Natural killer cell treated with Interleukin-12 subunit alpha and Interleukin-12 subunit beta and Interleukin-15 and Interleukin-18, amount 100 ng/mL, for 72 hours (primary cell): ENCODE measurements at regions not wholly inside any gene's neighbourhood (a gene's known extent, or its start where the extent isn't known, plus 50 kb on each side); places are given as distances from the start of the nearest gene placed in this dataset.

ENCODE experiments used
- ATAC-seq, 2 donors: fragments of 150-1000 bp; cut with Tn5 transposase in 1 of 2; sonication (Bioruptor Pico), chemical (Tn5 transposase) in 1 of 2; 2 replicates each; pipeline ENCODE4 v1.10.0; 2021
- DNase-seq: peaks from one replicate; pipeline ENCODE4 v3.0.0; 2022; ENCODE audit warnings: low spot score
- H3K27ac Mint-ChIP-seq, 2 donors: 1 replicate in 1 of 2; 2 replicates in 1 of 2; pipeline ENCODE4 v1.8.0; 2022; ENCODE audit warnings: mixed read lengths in 2 of 2, mild to moderate bottlenecking in 1 of 2, moderate library complexity in 1 of 2
- H3K27me3 Mint-ChIP-seq, 2 donors: 1 replicate in 1 of 2; 2 replicates in 1 of 2; pipeline ENCODE4 v1.8.0; 2022; ENCODE audit warnings: mixed read lengths in 2 of 2
- H3K36me3 Mint-ChIP-seq: one replicate; pipeline ENCODE4 v1.8.0; 2022; ENCODE audit warnings: mixed read lengths
- H3K4me1 Mint-ChIP-seq, 2 donors: 1 replicate in 1 of 2; 2 replicates in 1 of 2; pipeline ENCODE4 v1.8.0; 2022; ENCODE audit warnings: low read depth in 2 of 2, mixed read lengths in 2 of 2, mild to moderate bottlenecking in 1 of 2
- H3K4me3 Mint-ChIP-seq: one replicate; pipeline ENCODE4 v1.8.0; 2022; ENCODE audit warnings: mixed read lengths
- H3K9me3 Mint-ChIP-seq: 2 replicates; pipeline ENCODE4 v1.8.0; 2022; ENCODE audit warnings: mixed read lengths

- H3K27me3 Mint-ChIP-seq = peaks cover 28 to 65% of the 10 kb centered on the region in 2 donors
- H3K27ac Mint-ChIP-seq = no peak overlapping the region
- DNase-seq (no peak), ATAC-seq (peak in 1 of 2 donors; percentile 24)
- H3K36me3 Mint-ChIP-seq = no peaks in the 10 kb centered on the region
- H3K4me1 Mint-ChIP-seq = peaks cover 0 to 5% of the 10 kb centered on the region in 2 donors
- H3K9me3 Mint-ChIP-seq = no peaks in the 10 kb centered on the region
- no peak overlapping the region for H3K4me3 Mint-ChIP-seq
Measured at GRCh38 chr9:89896806-89897340, 292.1 kb downstream of the GADD45G start.

- no peak for DNase-seq
- H3K4me3 Mint-ChIP-seq = no peak overlapping the region
- no peak overlapping the region for H3K27ac Mint-ChIP-seq
- no peaks in the 10 kb centered on the region for H3K36me3 Mint-ChIP-seq
- ATAC-seq = no peak
- peaks cover 0 to 2% of the 10 kb centered on the region in 2 donors for H3K4me1 Mint-ChIP-seq
- H3K9me3 Mint-ChIP-seq = no peaks in the 10 kb centered on the region
- H3K27me3 Mint-ChIP-seq = peaks cover 36 to 70% of the 10 kb centered on the region in 2 donors
Measured at GRCh38 chr9:89899573-89899972, 294.8 kb downstream of the GADD45G start.

- no peak overlapping the region for H3K27ac Mint-ChIP-seq
- peaks cover 39 to 59% of the 10 kb centered on the region in 2 donors for H3K27me3 Mint-ChIP-seq
- no peaks in the 10 kb centered on the region for H3K9me3 Mint-ChIP-seq
- H3K36me3 Mint-ChIP-seq = no peaks in the 10 kb centered on the region
- ATAC-seq (no peak), DNase-seq (no peak)
- H3K4me3 Mint-ChIP-seq = no peak overlapping the region
- H3K4me1 Mint-ChIP-seq = no peaks in the 10 kb centered on the region
Measured at GRCh38 chr9:89901920-89902319, 297.1 kb downstream of the GADD45G start.

DNA sequence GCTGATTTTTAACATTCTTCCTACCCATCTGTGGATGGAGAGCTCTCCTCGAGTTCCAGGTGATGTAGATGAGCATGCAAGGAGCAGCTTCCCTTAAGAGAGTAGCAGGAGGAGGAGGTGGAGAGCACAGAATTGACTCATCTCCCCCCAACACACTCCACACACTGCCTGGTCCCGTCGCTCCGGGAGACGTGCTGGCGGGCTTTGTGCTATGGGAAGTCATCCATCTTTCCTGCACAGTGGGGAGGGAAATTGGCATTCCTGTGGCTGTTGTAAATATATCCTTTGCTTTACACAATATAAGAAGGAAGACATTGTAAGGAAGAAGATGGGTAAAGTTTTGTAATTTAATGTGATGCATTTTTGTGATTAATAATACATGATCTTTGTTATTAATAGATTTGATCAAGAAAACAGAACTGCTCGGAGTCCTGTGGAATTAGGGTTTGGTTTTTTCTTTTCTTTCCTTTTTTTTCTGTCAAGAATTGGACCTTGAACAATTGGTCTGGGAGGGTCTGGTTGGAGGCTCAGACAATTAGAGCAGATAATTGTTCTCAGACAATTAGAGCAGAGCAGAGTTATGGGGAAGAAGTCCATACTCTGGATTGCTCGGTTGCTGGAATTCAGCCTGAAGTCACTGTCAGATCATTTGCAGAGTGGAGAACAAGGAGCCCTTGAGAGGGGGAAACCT is 297.8 kb downstream of the GADD45G start:
- ATAC-seq (no peak), DNase-seq (no peak)
- no peaks in the 10 kb centered on the region for H3K4me1 Mint-ChIP-seq
- H3K27ac Mint-ChIP-seq = no peak overlapping the region
- H3K27me3 Mint-ChIP-seq = peaks cover 40 to 64% of the 10 kb centered on the region in 2 donors
- H3K36me3 Mint-ChIP-seq = no peaks in the 10 kb centered on the region
- no peaks in the 10 kb centered on the region for H3K9me3 Mint-ChIP-seq
- no peak overlapping the region for H3K4me3 Mint-ChIP-seq

DNA sequence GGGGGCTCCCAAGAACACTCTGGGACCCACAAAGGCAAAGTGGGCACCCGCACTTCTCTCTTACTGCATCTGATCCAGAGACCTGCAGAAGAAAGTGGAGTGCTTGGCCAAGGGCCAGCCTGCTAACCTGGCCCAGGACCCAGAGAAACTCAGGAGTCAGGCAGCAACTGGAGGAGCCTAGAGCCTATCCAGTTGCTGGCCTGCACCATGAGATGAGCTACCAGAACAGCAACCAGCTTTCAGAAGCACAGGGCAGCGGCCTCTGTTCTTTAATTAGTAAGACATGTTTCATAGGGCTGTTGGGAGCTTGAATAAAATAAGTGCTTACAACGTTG is 298.3 kb downstream of the GADD45G start:
- Mint-ChIP-seq H3K36me3 (no peaks in the 10 kb centered on the region), H3K4me3 (no peak overlapping the region), H3K4me1 (peaks cover 0 to 2% of the 10 kb centered on the region in 2 donors), H3K27me3 (peaks cover 42 to 67% of the 10 kb centered on the region in 2 donors), H3K9me3 (no peaks in the 10 kb centered on the region), H3K27ac (no peak overlapping the region)
- ATAC-seq (no peak), DNase-seq (no peak)

DNA sequence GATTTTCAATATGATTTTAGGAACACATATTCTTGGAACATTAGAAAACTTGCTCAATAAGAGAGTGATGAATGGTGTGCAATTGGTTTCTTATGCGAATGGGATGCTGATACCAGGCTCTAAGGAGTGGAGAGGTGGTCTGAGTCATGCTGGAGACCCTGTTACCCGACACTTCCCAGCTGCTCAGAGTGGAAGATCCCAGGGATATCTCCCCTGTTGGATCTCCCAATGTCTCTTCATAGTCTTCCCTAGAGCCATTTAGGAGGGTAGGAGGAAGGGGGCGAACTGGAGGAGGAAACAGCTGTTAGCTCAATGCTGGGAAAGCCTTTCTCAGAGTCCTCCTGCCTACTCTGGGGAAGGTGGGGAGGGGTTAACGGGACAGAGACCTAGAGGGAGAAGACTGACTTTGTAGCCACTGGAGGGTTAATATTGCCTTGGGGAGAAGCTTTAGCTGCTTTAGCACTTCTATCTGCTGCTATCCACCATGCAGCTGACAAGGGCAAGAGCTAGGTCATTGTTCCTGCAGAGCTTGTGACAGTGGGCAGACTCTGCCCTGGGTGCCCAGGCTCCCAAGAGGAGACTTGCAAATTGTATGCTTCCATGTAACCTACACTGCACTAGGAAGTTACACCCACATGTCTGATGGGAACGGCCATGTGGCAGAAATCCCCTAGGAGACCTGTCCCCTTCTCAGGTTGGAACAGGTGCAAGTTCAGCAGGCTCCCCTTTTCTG is 301.0 kb downstream of the GADD45G start:
- Mint-ChIP-seq H3K36me3 (no peaks in the 10 kb centered on the region), H3K27me3 (peaks cover 44 to 70% of the 10 kb centered on the region in 2 donors)
- no peak for ATAC-seq

GRCh38 chr9:89911721-89912604 is 307.2 kb downstream of the GADD45G start:
- Mint-ChIP-seq H3K27ac (no peak overlapping the region), H3K4me1 (peaks cover 5 to 10% of the 10 kb centered on the region in 2 donors), H3K27me3 (peaks cover 26 to 42% of the 10 kb centered on the region in 2 donors), H3K9me3 (no peaks in the 10 kb centered on the region), H3K4me3 (no peak overlapping the region), H3K36me3 (no peaks in the 10 kb centered on the region)
- peak in 1 of 2 donors; percentile 24 for ATAC-seq
- no peak for DNase-seq

More for the DNA sequence above, 301.0 kb downstream of the GADD45G start:
- Mint-ChIP-seq H3K4me3 (no peak overlapping the region), H3K9me3 (no peaks in the 10 kb centered on the region), H3K27ac (no peak overlapping the region), H3K4me1 (peaks cover 5 to 10% of the 10 kb centered on the region in 2 donors)
- DNase-seq = no peak

DNA sequence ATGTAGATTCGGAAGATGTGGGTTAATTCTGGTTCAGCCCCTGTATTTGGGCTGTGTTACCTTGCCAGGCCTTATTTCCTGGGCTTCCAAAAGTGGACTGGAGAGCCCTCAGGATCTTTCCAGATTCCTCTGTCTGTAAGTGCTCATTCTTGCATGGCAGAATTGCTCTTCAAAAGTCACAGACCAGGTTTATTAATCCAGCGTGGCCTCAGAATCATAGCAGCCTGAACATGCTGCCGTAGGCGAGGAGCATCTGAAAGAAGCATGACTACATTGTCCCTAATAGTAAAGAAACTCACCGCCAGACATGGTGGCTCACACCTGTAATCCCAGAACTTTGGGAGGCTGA is 307.8 kb downstream of the GADD45G start:
- no peak overlapping the region for H3K4me3 Mint-ChIP-seq
- H3K4me1 Mint-ChIP-seq = peaks cover 5 to 10% of the 10 kb centered on the region in 2 donors
- ATAC-seq = no peak
- no peaks in the 10 kb centered on the region for H3K36me3 Mint-ChIP-seq
- H3K9me3 Mint-ChIP-seq = no peaks in the 10 kb centered on the region
- no peak for DNase-seq
- no peak overlapping the region for H3K27ac Mint-ChIP-seq
- peaks cover 26 to 41% of the 10 kb centered on the region in 2 donors for H3K27me3 Mint-ChIP-seq

DNA sequence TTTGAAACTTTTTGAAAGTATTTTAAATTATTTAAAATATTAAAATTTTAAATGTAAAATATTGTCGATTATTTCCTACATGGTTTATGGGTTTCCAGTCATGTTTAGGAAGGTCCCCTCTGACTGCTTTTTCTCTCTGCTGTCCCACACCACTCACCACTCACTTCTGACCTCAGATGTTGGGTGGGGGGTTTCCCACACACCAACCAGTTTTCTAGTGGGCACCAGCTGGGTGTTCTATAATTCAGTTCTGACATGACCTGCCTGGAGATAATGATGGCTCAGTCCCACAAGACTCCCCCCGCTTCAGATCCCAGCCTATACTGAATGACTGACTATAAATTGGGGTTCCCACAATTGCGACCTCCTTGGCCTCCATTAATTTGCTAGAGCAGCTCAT is 310.4 kb downstream of the GADD45G start:
- no peak for ATAC-seq
- no peaks in the 10 kb centered on the region for H3K9me3 Mint-ChIP-seq
- H3K36me3 Mint-ChIP-seq = no peaks in the 10 kb centered on the region
- H3K27me3 Mint-ChIP-seq = peaks cover 23 to 42% of the 10 kb centered on the region in 2 donors
- H3K4me1 Mint-ChIP-seq = peaks cover 0 to 4% of the 10 kb centered on the region in 2 donors
- no peak overlapping the region for H3K4me3 Mint-ChIP-seq
- DNase-seq = no peak
- peak overlapping the region in 1 of 2 donors; percentile 37 for H3K27ac Mint-ChIP-seq

- DNase-seq = no peak
- H3K4me3 Mint-ChIP-seq = no peak overlapping the region
- no peaks in the 10 kb centered on the region for H3K36me3 Mint-ChIP-seq
- no peak overlapping the region for H3K27ac Mint-ChIP-seq
- peaks cover 24 to 36% of the 10 kb centered on the region in 2 donors for H3K27me3 Mint-ChIP-seq
- H3K9me3 Mint-ChIP-seq = no peaks in the 10 kb centered on the region
- ATAC-seq = no peak
- peaks cover 0 to 4% of the 10 kb centered on the region in 2 donors for H3K4me1 Mint-ChIP-seq
Measured at GRCh38 chr9:89916001-89916597, 311.3 kb downstream of the GADD45G start.

- Mint-ChIP-seq H3K27me3 (peaks cover 24 to 35% of the 10 kb centered on the region in 2 donors), H3K36me3 (no peaks in the 10 kb centered on the region), H3K9me3 (no peaks in the 10 kb centered on the region), H3K4me1 (peaks cover 0 to 4% of the 10 kb centered on the region in 2 donors), H3K4me3 (no peak overlapping the region), H3K27ac (no peak overlapping the region)
- DNase-seq (no peak), ATAC-seq (no peak)
Measured at GRCh38 chr9:89917861-89918260, 313.0 kb downstream of the GADD45G start.

DNA sequence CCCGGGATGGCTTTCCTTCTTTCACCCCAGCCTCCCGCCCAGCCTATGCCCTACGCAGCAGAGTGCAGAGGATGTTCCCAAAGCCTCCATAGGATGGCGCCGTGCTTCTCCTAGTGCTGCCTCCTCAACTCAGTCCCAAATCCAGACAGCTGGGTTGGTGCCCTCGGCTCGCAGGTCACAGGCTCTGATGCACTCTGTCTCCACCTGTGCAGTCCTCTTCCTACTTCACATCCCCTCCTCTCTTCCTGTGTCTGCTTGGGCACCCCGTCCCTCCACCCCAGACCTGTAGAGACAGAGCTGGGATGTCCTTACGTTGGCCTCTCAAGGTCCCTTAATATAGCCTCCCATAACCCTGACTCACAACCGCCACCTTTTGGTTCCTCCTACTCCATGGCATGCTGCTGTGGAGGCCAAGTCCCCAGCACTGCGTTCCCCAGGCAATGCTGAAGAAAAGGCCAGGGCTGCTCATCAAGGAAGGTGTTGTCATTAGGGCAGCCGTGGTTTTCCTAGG is 314.4 kb downstream of the GADD45G start:
- Mint-ChIP-seq H3K27ac (peak overlapping the region in 1 of 2 donors; percentile 65), H3K36me3 (no peaks in the 10 kb centered on the region), H3K27me3 (peaks cover 26 to 49% of the 10 kb centered on the region in 2 donors), H3K4me1 (peaks cover 0 to 8% of the 10 kb centered on the region in 2 donors), H3K9me3 (no peaks in the 10 kb centered on the region), H3K4me3 (no peak overlapping the region)
- peak; percentile 69 for DNase-seq
- peak; percentile 69 to 77 for ATAC-seq

GRCh38 chr9:89920131-89920530 is 315.3 kb downstream of the GADD45G start:
- H3K27ac Mint-ChIP-seq = no peak overlapping the region
- no peak overlapping the region for H3K4me3 Mint-ChIP-seq
- H3K9me3 Mint-ChIP-seq = no peaks in the 10 kb centered on the region
- peaks cover 25 to 52% of the 10 kb centered on the region in 2 donors for H3K27me3 Mint-ChIP-seq
- ATAC-seq (no peak), DNase-seq (no peak)
- no peaks in the 10 kb centered on the region for H3K36me3 Mint-ChIP-seq
- peaks cover 0 to 11% of the 10 kb centered on the region in 2 donors for H3K4me1 Mint-ChIP-seq
